ENCODE measurements at regions not wholly inside any gene's neighbourhood (a gene's known extent, or its start where the extent isn't known, plus 50 kb on each side); places are given as distances from the start of the nearest gene placed in this dataset.

- no peaks in the 10 kb centered on the region for H4K20me1 ChIP-seq (ENCODE audit: control insufficient read depth, insufficient read depth)
- H3K9me3 ChIP-seq (replicated peaks; ENCODE audit: control insufficient read depth, insufficient read depth, low read length): no peaks in the 10 kb centered on the region
- no peaks in the 10 kb centered on the region for H3K79me2 ChIP-seq (ENCODE audit: control insufficient read depth, insufficient read depth, low read length)
- BruUV-seq (replicated peaks): no TSS peak
- CTCF ChIA-PET: no interaction called here
- in situ Hi-C loops (cut with MboI): no loop called here
- POLR2A ChIA-PET: no interaction called here
- RAD21 ChIA-PET (ENCODE audit: unreplicated experiment): no interaction called here
- intact Hi-C loops (cut with micrococcal nuclease; ENCODE audit: unreplicated experiment): no loop called here
- ATAC-seq (no peak), FAIRE-seq (no peak), DNase-seq (ENCODE audit: low read depth, low spot score) (no peak)
- H3K27ac ChIP-seq (ENCODE audit: control insufficient read depth, insufficient read depth): no peak overlapping the region
- no peaks in the 10 kb centered on the region; a peak in 1 of 4 replicates for H3K27me3 ChIP-seq (replicated peaks in 1 of 2; ENCODE audit: control insufficient read depth in 2 of 2, insufficient read depth in 2 of 2, low read length in 1 of 2)
- H2AFZ ChIP-seq (ENCODE audit: control insufficient read depth, low read depth, low read length): no peak overlapping the region
- SMC1A ChIA-PET (ENCODE audit: uncharacterized antibody, unreplicated experiment): no interaction called here
- TF ChIP-seq E4F1 (IDR thresholded peaks at IDR 0.05; ENCODE audit: borderline replicate concordance, partially characterized antibody) (no peak), EED (IDR thresholded peaks at IDR 0.05; ENCODE audit: low read depth) (no peak), RELA (IDR thresholded peaks at IDR 0.05; ENCODE audit: borderline replicate concordance, partially characterized antibody) (no peak), IRF3 (IDR thresholded peaks at IDR 0.05) (no peak), E2F4 (IDR thresholded peaks at IDR 0.05; ENCODE audit: low read depth, low read length) (no peak), YY1 (IDR thresholded peaks at IDR 0.05; ENCODE audit: low read depth, low read length) (no peak), KAT2A (conservative IDR thresholded peaks at IDR 0.05; ENCODE audit: control insufficient read depth, low read depth, low read length) (no peak), NFYB (IDR thresholded peaks at IDR 0.05; ENCODE audit: insufficient read depth, low read depth, low read length) (no peak), BCL11A (IDR thresholded peaks at IDR 0.05; ENCODE audit: low read depth, low read length) (no peak), MEF2B (IDR thresholded peaks at IDR 0.05; ENCODE audit: partially characterized antibody, poor library complexity, severe bottlenecking) (no peak), SIN3A (IDR thresholded peaks at IDR 0.05; ENCODE audit: low read depth, low read length) (no peak), RUNX3 (IDR thresholded peaks at IDR 0.05; ENCODE audit: low read length) (no peak), RB1 (IDR thresholded peaks at IDR 0.05; ENCODE audit: borderline replicate concordance) (no peak)
- H3K9ac ChIP-seq (ENCODE audit: control insufficient read depth, insufficient read depth, low read length): no peak overlapping the region
- no peaks in the 10 kb centered on the region for H3K4me1 ChIP-seq (ENCODE audit: control insufficient read depth, insufficient read depth, low read length)
- no peaks in the 10 kb centered on the region for H3K36me3 ChIP-seq (ENCODE audit: control insufficient read depth in 2 of 2, insufficient read depth in 2 of 2, low read length in 1 of 2)
- H3K4me2 ChIP-seq (ENCODE audit: control insufficient read depth, insufficient read depth): no peak overlapping the region
- H3K4me3 ChIP-seq: no peak overlapping the region
- 37% methylated on average over 3 of the region's 3 CpGs for WGBS (ENCODE audit: insufficient coverage, insufficient replicate concordance, low lambda C conversion rate, missing lambda C conversion rate)
Observed at GRCh38 chr1:241413974-241414373, 57.0 kb upstream of the RGS7 start.

All from GM12878 (cell line).